ENCODE measurements at regions not wholly inside any gene's neighbourhood (a gene's known extent, or its start where the extent isn't known, plus 50 kb on each side); places are given as distances from the start of the nearest gene placed in this dataset.

DNA sequence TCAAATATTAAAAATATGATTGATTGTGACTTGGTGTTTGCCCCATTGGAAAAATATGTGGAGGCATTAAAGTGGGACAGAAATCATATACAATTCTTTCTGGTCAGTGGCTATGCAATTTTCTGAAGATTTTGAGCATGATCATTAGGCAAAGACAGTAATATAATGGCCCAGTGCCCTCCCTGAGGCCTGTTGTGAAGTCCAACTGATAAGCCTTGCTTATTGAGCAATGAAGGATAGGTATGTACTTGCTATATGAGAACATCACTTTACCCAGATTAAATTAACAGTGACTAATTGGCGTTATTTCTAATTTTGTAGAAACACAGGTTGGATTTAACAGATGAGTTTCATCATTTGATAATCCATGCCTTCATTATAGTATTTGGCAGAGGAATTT lies 57.1 kb downstream of the NKX2-1 start:
- H2AK5ac ChIP-seq (ENCODE audit: low read depth, low read length): no peak overlapping the region
- no peak overlapping the region for H3K4me2 ChIP-seq (ENCODE audit: low read depth, low read length)
- no peak overlapping the region for H3K14ac ChIP-seq (replicated peaks; ENCODE audit: low read depth, low read length)
- ChIA-PET CTCF (no interaction called here), POLR2A (ENCODE audit: unreplicated experiment) (no interaction called here)
- no peaks in the 10 kb centered on the region for H3K4me1 ChIP-seq (ENCODE audit: control insufficient read depth, insufficient read depth, low read length)
- no peak overlapping the region for H2AFZ ChIP-seq (replicated peaks; ENCODE audit: low read length, poor library complexity)
- no peak overlapping the region for H3K4me3 ChIP-seq (ENCODE audit: insufficient read depth, low read depth, low read length)
- BruUV-seq (replicated peaks): no TSS peak
- no peaks in the 10 kb centered on the region for H3K36me3 ChIP-seq (ENCODE audit: control insufficient read depth, insufficient read depth, low read length)
- WGBS, 2 experiments (ENCODE audit: extremely low coverage in 2 of 2, insufficient read length in 1 of 2): no CpG with 5 or more reads among the region's 1 CpG
- no peaks in the 10 kb centered on the region for H3K27me3 ChIP-seq (ENCODE audit: control insufficient read depth, insufficient read depth, low read length)
- H3K9me1 ChIP-seq (ENCODE audit: insufficient read depth, low read length): no peaks in the 10 kb centered on the region
- no peak overlapping the region for H2BK5ac ChIP-seq (ENCODE audit: low read depth, low read length, poor library complexity, severe bottlenecking)
- H3K27ac ChIP-seq (ENCODE audit: insufficient read depth, low read length): no peak overlapping the region
- H3K18ac ChIP-seq (ENCODE audit: low read depth, low read length): no peak overlapping the region
- no peak overlapping the region for H4K91ac ChIP-seq (ENCODE audit: insufficient read depth, low read depth, low read length)
- H3K56ac ChIP-seq (ENCODE audit: extremely low read depth, insufficient read depth, low read length): no peak overlapping the region
- H4K5ac ChIP-seq (ENCODE audit: low read depth, low read length): no peak overlapping the region
- dilution Hi-C loops (cut with HindIII; ENCODE audit: low sequenced_read_pairs, unreplicated experiment) (no loop called here), intact Hi-C loops (cut with micrococcal nuclease) (no loop called here), in situ Hi-C loops (cut with MboI; ENCODE audit: low sequenced_read_pairs) (no loop called here)
- DNase-seq (no peak), ATAC-seq (ENCODE audit: low read depth) (no peak)
- H2BK120ac ChIP-seq (ENCODE audit: low read depth, low read length): no peak overlapping the region
- no peak for TF ChIP-seq USF2 (IDR thresholded peaks at IDR 0.05; ENCODE audit: low read depth, low read length)
- TF ChIP-seq FOS (IDR thresholded peaks at IDR 0.05; ENCODE audit: low read depth, low read length): no peak
- TF ChIP-seq RCOR1 (IDR thresholded peaks at IDR 0.05; ENCODE audit: insufficient replicate concordance, low read length): no peak
- TF ChIP-seq, protein P1, sequence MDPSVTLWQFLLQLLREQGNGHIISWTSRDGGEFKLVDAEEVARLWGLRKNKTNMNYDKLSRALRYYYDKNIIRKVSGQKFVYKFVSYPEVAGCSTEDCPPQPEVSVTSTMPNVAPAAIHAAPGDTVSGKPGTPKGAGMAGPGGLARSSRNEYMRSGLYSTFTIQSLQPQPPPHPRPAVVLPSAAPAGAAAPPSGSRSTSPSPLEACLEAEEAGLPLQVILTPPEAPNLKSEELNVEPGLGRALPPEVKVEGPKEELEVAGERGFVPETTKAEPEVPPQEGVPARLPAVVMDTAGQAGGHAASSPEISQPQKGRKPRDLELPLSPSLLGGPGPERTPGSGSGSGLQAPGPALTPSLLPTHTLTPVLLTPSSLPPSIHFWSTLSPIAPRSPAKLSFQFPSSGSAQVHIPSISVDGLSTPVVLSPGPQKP (IDR thresholded peaks at IDR 0.05; ENCODE audit: borderline replicate concordance, low read depth, low read length): no peak
- no peak for TF ChIP-seq CHD1 (IDR thresholded peaks at IDR 0.05; ENCODE audit: low read depth, low read length)
- TF ChIP-seq, protein P2, sequence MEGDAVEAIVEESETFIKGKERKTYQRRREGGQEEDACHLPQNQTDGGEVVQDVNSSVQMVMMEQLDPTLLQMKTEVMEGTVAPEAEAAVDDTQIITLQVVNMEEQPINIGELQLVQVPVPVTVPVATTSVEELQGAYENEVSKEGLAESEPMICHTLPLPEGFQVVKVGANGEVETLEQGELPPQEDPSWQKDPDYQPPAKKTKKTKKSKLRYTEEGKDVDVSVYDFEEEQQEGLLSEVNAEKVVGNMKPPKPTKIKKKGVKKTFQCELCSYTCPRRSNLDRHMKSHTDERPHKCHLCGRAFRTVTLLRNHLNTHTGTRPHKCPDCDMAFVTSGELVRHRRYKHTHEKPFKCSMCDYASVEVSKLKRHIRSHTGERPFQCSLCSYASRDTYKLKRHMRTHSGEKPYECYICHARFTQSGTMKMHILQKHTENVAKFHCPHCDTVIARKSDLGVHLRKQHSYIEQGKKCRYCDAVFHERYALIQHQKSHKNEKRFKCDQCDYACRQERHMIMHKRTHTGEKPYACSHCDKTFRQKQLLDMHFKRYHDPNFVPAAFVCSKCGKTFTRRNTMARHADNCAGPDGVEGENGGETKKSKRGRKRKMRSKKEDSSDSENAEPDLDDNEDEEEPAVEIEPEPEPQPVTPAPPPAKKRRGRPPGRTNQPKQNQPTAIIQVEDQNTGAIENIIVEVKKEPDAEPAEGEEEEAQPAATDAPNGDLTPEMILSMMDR (conservative IDR thresholded peaks at IDR 0.05; ENCODE audit: low read depth, low read length): no peak
- no peak for TF ChIP-seq MXI1 (IDR thresholded peaks at IDR 0.05; ENCODE audit: borderline replicate concordance, low read depth, low read length)
- TF ChIP-seq CEBPB (IDR thresholded peaks at IDR 0.05; ENCODE audit: low read depth, low read length): no peak
- no peak for TF ChIP-seq MAZ (IDR thresholded peaks at IDR 0.05; ENCODE audit: borderline replicate concordance, low read depth, low read length)
- no peak for TF ChIP-seq SMC3 (IDR thresholded peaks at IDR 0.05; ENCODE audit: low read depth, low read length)
- no peak for TF ChIP-seq RFX5 (IDR thresholded peaks at IDR 0.05; ENCODE audit: low read depth, low read length)
- TF ChIP-seq MAFK (IDR thresholded peaks at IDR 0.05; ENCODE audit: low read depth, low read length): no peak
- no peak for TF ChIP-seq RAD21 (IDR thresholded peaks at IDR 0.05; ENCODE audit: low read length)
- TF ChIP-seq NFE2L2 (IDR thresholded peaks at IDR 0.05; ENCODE audit: low read depth, low read length): no peak
- no peaks in the 10 kb centered on the region for H3K9me3 ChIP-seq (ENCODE audit: control insufficient read depth, insufficient read depth, low read length)
- no peaks in the 10 kb centered on the region for H3K79me1 ChIP-seq (ENCODE audit: low read depth in 1 of 2, low read length in 2 of 2)
- no peak overlapping the region for H2BK15ac ChIP-seq (ENCODE audit: low read depth, low read length)
- H3K9ac ChIP-seq (ENCODE audit: low read depth, low read length): no peak overlapping the region
- H3K4ac ChIP-seq (ENCODE audit: low read depth, low read length): no peak overlapping the region
- H3K23ac ChIP-seq (ENCODE audit: low read depth, low read length): no peak overlapping the region
- no peaks in the 10 kb centered on the region for H4K20me1 ChIP-seq (ENCODE audit: insufficient read depth, low read length)
- H2AK9ac ChIP-seq (replicated peaks; ENCODE audit: low read depth, low read length, poor library complexity): no peak overlapping the region
- H4K8ac ChIP-seq (ENCODE audit: low read depth in 2 of 2, low read length in 2 of 2): no peak overlapping the region
- H2BK20ac ChIP-seq (ENCODE audit: low read depth, low read length): no peak overlapping the region
